ENCODE measurements at regions not wholly inside any gene's neighbourhood (a gene's known extent, or its start where the extent isn't known, plus 50 kb on each side); places are given as distances from the start of the nearest gene placed in this dataset.

DNA sequence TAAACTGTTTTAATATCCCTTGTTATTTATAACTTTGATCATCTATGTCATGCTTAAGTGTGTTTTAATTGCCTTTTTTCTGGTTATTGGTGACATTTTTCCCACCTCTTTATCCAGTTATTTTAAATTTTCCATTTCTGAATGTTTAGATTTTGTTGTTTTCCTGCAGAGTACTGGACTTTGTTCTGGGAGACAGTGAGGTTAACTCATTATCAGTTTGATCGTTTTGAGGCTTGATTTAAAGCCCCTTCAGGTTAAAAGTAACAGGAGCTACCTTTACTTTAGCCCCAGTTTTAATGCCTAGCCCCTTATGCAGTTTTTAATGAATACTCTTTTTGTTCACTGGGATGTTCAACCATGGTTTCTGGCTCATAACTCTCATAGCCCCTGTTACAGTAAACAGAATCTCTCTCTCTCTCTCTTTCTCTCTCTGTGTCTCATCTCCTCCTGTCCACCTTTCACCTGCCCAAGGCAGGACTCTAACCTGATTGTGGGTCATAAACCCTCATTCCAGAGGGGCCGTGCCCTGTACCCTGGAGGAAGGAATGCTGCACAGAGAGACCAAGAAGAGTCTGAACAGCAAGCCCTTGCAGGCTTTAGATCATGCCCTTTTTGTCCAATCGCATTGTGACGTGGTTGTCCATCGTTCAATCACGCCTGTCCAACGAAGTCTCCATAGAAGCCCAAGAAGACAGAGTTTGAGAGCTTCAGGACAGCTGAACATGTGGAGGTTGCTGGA, 91.8 kb upstream of the WDR72 start:
- no peaks in the 10 kb centered on the region for H3K4me1 ChIP-seq
- no peaks in the 10 kb centered on the region for H3K27me3 ChIP-seq
- H3K4me3 ChIP-seq (ENCODE audit: low read depth, low read length): no peak overlapping the region
- DNase-seq: no peak
- TF ChIP-seq, protein P1, sequence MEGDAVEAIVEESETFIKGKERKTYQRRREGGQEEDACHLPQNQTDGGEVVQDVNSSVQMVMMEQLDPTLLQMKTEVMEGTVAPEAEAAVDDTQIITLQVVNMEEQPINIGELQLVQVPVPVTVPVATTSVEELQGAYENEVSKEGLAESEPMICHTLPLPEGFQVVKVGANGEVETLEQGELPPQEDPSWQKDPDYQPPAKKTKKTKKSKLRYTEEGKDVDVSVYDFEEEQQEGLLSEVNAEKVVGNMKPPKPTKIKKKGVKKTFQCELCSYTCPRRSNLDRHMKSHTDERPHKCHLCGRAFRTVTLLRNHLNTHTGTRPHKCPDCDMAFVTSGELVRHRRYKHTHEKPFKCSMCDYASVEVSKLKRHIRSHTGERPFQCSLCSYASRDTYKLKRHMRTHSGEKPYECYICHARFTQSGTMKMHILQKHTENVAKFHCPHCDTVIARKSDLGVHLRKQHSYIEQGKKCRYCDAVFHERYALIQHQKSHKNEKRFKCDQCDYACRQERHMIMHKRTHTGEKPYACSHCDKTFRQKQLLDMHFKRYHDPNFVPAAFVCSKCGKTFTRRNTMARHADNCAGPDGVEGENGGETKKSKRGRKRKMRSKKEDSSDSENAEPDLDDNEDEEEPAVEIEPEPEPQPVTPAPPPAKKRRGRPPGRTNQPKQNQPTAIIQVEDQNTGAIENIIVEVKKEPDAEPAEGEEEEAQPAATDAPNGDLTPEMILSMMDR (IDR thresholded peaks at IDR 0.05; ENCODE audit: low read depth, low read length): no peak
- no peaks in the 10 kb centered on the region for H3K9me3 ChIP-seq
- no peaks in the 10 kb centered on the region for H3K36me3 ChIP-seq

DNA sequence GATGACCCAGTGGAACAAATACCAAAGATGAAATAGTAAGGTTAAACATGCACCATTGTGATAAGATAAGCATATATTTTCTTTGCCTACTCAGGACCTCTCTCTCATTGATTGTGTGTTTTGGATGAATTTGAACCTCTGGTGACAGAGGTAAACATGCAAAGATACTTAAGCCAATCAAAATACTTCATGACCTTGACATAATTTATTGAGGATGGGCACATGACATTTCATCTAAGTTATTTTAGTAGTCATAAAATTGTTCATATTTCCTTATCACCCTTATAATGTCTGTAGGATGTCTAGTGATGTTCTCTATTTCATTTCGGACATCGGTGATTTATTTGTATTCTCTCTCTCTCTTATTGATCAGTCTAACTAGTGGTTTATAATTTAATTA, 88.3 kb upstream of the WDR72 start:
- no peaks in the 10 kb centered on the region for H3K27me3 ChIP-seq
- H3K4me3 ChIP-seq (ENCODE audit: low read depth, low read length): no peak overlapping the region
- no peaks in the 10 kb centered on the region for H3K4me1 ChIP-seq
- no peaks in the 10 kb centered on the region for H3K36me3 ChIP-seq
- no peaks in the 10 kb centered on the region for H3K9me3 ChIP-seq
- DNase-seq: no peak
- TF ChIP-seq, protein P1 (IDR thresholded peaks at IDR 0.05; ENCODE audit: low read depth, low read length): no peak

DNA sequence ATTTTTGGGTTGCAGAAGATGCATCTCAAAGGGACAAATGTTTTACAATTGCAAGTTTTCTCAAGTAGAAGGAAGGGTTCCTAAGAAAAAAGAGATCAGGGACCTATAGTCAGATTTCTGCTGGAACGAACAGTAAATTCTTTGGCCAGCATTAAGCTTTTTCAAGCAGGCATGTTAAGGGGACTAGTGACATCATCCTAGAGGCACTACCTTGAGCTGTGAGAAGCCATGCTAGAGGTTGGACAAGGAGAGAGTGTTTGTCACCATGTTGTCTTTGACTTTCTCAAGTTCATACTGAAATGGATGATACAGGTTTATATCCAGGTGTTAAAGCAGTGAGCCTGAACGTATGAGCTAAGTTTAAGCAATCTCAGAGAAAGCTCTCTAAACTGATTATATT, 85.2 kb upstream of the WDR72 start:
- no peaks in the 10 kb centered on the region for H3K9me3 ChIP-seq
- no peak overlapping the region for H3K4me3 ChIP-seq (ENCODE audit: low read depth, low read length)
- TF ChIP-seq, protein P1 (IDR thresholded peaks at IDR 0.05; ENCODE audit: low read depth, low read length): no peak
- no peaks in the 10 kb centered on the region for H3K4me1 ChIP-seq
- H3K27me3 ChIP-seq: no peaks in the 10 kb centered on the region
- H3K36me3 ChIP-seq: no peaks in the 10 kb centered on the region
- DNase-seq: no peak

DNA sequence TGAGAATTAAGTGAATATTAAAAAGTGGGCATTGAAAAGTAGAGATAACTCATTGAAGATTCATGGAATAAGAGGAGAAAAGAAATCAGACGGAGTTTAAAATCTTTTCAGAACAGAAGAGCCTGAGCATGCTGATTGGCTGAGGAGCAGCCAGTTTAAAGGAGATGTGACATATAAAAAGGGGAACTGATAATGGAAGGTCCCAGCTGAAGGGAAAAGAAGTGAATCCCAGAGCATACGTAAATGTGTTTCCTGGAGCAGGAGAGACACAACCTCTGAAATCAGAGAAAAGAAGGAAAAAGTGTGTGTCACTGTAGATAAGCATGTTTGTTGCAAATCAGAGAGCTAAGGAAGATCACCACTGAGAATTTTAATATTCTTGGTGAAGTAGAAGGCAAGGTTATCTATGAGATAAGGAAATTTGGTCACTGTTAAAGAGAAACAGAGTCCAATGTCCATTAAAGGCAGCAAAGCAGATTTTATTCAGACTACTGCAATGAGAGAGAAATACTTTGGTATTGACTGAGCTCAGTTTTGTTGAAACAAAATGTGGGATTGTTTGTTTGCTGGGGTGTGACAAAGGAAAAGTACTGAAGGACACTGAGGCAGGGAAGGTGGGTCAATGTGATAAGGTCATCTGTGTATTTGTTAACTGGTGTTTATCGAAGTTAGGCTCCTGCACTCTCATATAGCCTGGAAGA, 84.6 kb upstream of the WDR72 start:
- H3K36me3 ChIP-seq: no peaks in the 10 kb centered on the region
- TF ChIP-seq, protein P1 (IDR thresholded peaks at IDR 0.05; ENCODE audit: low read depth, low read length): no peak
- no peak overlapping the region for H3K4me3 ChIP-seq (ENCODE audit: low read depth, low read length)
- DNase-seq: no peak
- H3K27me3 ChIP-seq: no peaks in the 10 kb centered on the region
- no peaks in the 10 kb centered on the region for H3K9me3 ChIP-seq
- 0 out of 2 replicates have a peak, but pooled peaks cover 2% of the 10 kb centered on the region for H3K4me1 ChIP-seq

DNA sequence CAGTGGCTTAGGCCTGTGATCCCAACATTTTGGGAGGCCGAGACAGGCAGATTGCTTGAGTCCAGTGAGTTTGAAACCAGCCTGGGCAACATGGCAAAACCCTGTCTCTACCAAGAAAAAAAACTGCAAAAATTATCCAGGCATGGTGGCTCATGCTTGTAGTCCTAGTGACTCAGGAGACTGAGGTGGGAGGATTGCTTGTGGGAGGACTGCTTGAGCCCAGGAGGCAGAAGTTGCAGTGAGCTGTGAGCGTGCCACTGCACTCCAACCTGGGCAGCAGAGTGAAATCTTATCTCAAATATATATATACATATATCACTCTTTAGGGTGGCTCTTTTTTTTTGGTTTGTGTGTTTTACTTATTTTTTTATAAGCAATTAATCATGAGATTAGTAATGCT, 83.7 kb upstream of the WDR72 start:
- TF ChIP-seq, protein P1 (IDR thresholded peaks at IDR 0.05; ENCODE audit: low read depth, low read length): no peak
- Histone ChIP-seq H3K27me3 (no peaks in the 10 kb centered on the region), H3K36me3 (no peaks in the 10 kb centered on the region), H3K4me1 (0 out of 2 replicates have a peak, but pooled peaks cover 2% of the 10 kb centered on the region), H3K4me3 (ENCODE audit: low read depth, low read length) (no peak overlapping the region), H3K9me3 (no peaks in the 10 kb centered on the region)
- no peak for DNase-seq

DNA sequence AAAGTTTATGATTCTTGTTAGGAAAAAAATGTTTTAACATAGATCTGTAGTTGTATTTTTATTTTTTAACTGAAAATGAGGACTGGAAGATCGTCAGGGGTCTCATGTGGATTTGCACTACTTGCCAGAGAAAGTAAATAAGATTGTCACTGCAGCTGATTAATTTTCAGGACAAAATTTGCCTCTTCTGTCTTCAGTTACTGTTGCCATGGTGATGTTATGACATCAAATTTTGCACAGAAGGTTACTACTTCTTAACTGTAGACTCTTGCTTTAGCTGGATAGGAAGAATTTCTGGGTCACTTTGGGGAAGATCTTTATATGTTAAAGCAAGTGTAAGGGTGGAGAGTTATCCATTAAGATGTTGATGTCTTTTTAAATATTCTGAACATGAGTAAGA, 82.2 kb upstream of the WDR72 start:
- TF ChIP-seq, protein P1 (IDR thresholded peaks at IDR 0.05; ENCODE audit: low read depth, low read length): no peak
- Histone ChIP-seq H3K27me3 (no peaks in the 10 kb centered on the region), H3K4me1 (peaks cover 13% of the 10 kb centered on the region), H3K4me3 (ENCODE audit: low read depth, low read length) (no peak overlapping the region), H3K9me3 (no peaks in the 10 kb centered on the region), H3K36me3 (no peaks in the 10 kb centered on the region)
- no peak for DNase-seq
